ENCODE measurements at regions not wholly inside any gene's neighbourhood (a gene's known extent, or its start where the extent isn't known, plus 50 kb on each side); places are given as distances from the start of the nearest gene placed in this dataset.
"Not testable (repeated sequence)": the region's sequence is repeated elsewhere in the genome, so short reads cannot be mapped to it uniquely, and the experiment has no call there.

GRCh38 chr14:38038986-38039385 is 168.7 kb upstream of the SSTR1 start:
- no peak overlapping the region for H3K27ac Mint-ChIP-seq
- no peak for DNase-seq
- H3K36me3 Mint-ChIP-seq (ENCODE audit: low read depth), result no peaks in the 10 kb centered on the region
- H3K27me3 Mint-ChIP-seq, result no peaks in the 10 kb centered on the region
- ATAC-seq, result no peak
- H3K4me3 Mint-ChIP-seq, result no peak overlapping the region
- H3K4me1 Mint-ChIP-seq, result no peaks in the 10 kb centered on the region
- H3K9me3 ChIP-seq (ENCODE audit: control insufficient read depth, low read length, poor library complexity, severe bottlenecking), result no peaks in the 10 kb centered on the region

- Mint-ChIP-seq H3K4me3 (no peak overlapping the region), H3K36me3 (ENCODE audit: low read depth) (no peaks in the 10 kb centered on the region), H3K27ac (no peak overlapping the region), H3K4me1 (no peaks in the 10 kb centered on the region), H3K27me3 (no peaks in the 10 kb centered on the region)
- DNase-seq (no peak), ATAC-seq (no peak)
- H3K9me3 ChIP-seq (ENCODE audit: control insufficient read depth, low read length, poor library complexity, severe bottlenecking), result peaks cover 1% of the 10 kb centered on the region
These were observed 168.2 kb upstream of the SSTR1 start for GRCh38 chr14:38039496-38039895.

GRCh38 chr14:38040411-38040810 is 167.3 kb upstream of the SSTR1 start:
- no peaks in the 10 kb centered on the region for H3K36me3 Mint-ChIP-seq (ENCODE audit: low read depth)
- H3K27me3 Mint-ChIP-seq, result no peaks in the 10 kb centered on the region
- ATAC-seq, result no peak
- no peak overlapping the region for H3K4me3 Mint-ChIP-seq
- H3K9me3 ChIP-seq (ENCODE audit: control insufficient read depth, low read length, poor library complexity, severe bottlenecking), result peaks cover 5% of the 10 kb centered on the region
- no peak overlapping the region for H3K27ac Mint-ChIP-seq
- H3K4me1 Mint-ChIP-seq, result no peaks in the 10 kb centered on the region
- DNase-seq, result no peak

- H3K4me1 Mint-ChIP-seq, result no peaks in the 10 kb centered on the region
- H3K9me3 ChIP-seq (ENCODE audit: control insufficient read depth, low read length, poor library complexity, severe bottlenecking), result peaks cover 5% of the 10 kb centered on the region
- DNase-seq, result no peak
- no peaks in the 10 kb centered on the region for H3K27me3 Mint-ChIP-seq
- ATAC-seq, result no peak
- H3K36me3 Mint-ChIP-seq (ENCODE audit: low read depth), result no peaks in the 10 kb centered on the region
- H3K27ac Mint-ChIP-seq, result no peak overlapping the region
- H3K4me3 Mint-ChIP-seq, result no peak overlapping the region
These were observed 165.4 kb upstream of the SSTR1 start for GRCh38 chr14:38042322-38042721.

GRCh38 chr14:38044710-38045109 is 163.0 kb upstream of the SSTR1 start:
- no peak for DNase-seq
- Mint-ChIP-seq H3K27ac (no peak overlapping the region), H3K27me3 (no peaks in the 10 kb centered on the region), H3K36me3 (ENCODE audit: low read depth) (no peaks in the 10 kb centered on the region), H3K4me1 (no peaks in the 10 kb centered on the region), H3K4me3 (no peak overlapping the region)
- ATAC-seq, result no peak
- peaks cover 13% of the 10 kb centered on the region for H3K9me3 ChIP-seq (ENCODE audit: control insufficient read depth, low read length, poor library complexity, severe bottlenecking)

- H3K27ac Mint-ChIP-seq, result no peak overlapping the region
- no peaks in the 10 kb centered on the region for H3K27me3 Mint-ChIP-seq
- no peak for ATAC-seq
- no peaks in the 10 kb centered on the region for H3K36me3 Mint-ChIP-seq (ENCODE audit: low read depth)
- DNase-seq, result no peak
- H3K4me3 Mint-ChIP-seq, result no peak overlapping the region
- peaks cover 13% of the 10 kb centered on the region for H3K9me3 ChIP-seq (ENCODE audit: control insufficient read depth, low read length, poor library complexity, severe bottlenecking)
- no peaks in the 10 kb centered on the region for H3K4me1 Mint-ChIP-seq
These were observed 162.2 kb upstream of the SSTR1 start for GRCh38 chr14:38045461-38045860.

- DNase-seq, result no peak
- Mint-ChIP-seq H3K36me3 (ENCODE audit: low read depth) (no peaks in the 10 kb centered on the region), H3K4me3 (no peak overlapping the region), H3K27me3 (no peaks in the 10 kb centered on the region), H3K27ac (no peak overlapping the region), H3K4me1 (no peaks in the 10 kb centered on the region)
- ATAC-seq, result no peak
- peaks cover 13% of the 10 kb centered on the region for H3K9me3 ChIP-seq (ENCODE audit: control insufficient read depth, low read length, poor library complexity, severe bottlenecking)
These were observed 161.5 kb upstream of the SSTR1 start for GRCh38 chr14:38046160-38046559.

- no peak for ATAC-seq
- H3K4me1 Mint-ChIP-seq, result no peaks in the 10 kb centered on the region
- no peak overlapping the region for H3K27ac Mint-ChIP-seq
- H3K9me3 ChIP-seq (ENCODE audit: control insufficient read depth, low read length, poor library complexity, severe bottlenecking), result peaks cover 13% of the 10 kb centered on the region
- no peaks in the 10 kb centered on the region for H3K27me3 Mint-ChIP-seq
- no peak for DNase-seq
- H3K4me3 Mint-ChIP-seq, result no peak overlapping the region
- no peaks in the 10 kb centered on the region for H3K36me3 Mint-ChIP-seq (ENCODE audit: low read depth)
These were observed 160.4 kb upstream of the SSTR1 start for GRCh38 chr14:38047195-38047902.

GRCh38 chr14:38053666-38054065 is 154.0 kb upstream of the SSTR1 start:
- Mint-ChIP-seq H3K4me1 (no peaks in the 10 kb centered on the region), H3K36me3 (ENCODE audit: low read depth) (no peaks in the 10 kb centered on the region), H3K4me3 (no peak overlapping the region), H3K27ac (no peak overlapping the region), H3K27me3 (no peaks in the 10 kb centered on the region)
- DNase-seq (no peak), ATAC-seq (no peak)
- H3K9me3 ChIP-seq (ENCODE audit: control insufficient read depth, low read length, poor library complexity, severe bottlenecking), result peaks cover 2% of the 10 kb centered on the region

- DNase-seq (no peak), ATAC-seq (no peak)
- H3K9me3 ChIP-seq (ENCODE audit: control insufficient read depth, low read length, poor library complexity, severe bottlenecking), result peaks cover 3% of the 10 kb centered on the region
- no peak overlapping the region for H3K4me3 Mint-ChIP-seq
- H3K4me1 Mint-ChIP-seq, result no peaks in the 10 kb centered on the region
- H3K27me3 Mint-ChIP-seq, result no peaks in the 10 kb centered on the region
- no peak overlapping the region for H3K27ac Mint-ChIP-seq
- H3K36me3 Mint-ChIP-seq (ENCODE audit: low read depth), result no peaks in the 10 kb centered on the region
These were observed 151.4 kb upstream of the SSTR1 start for GRCh38 chr14:38056270-38056669.

GRCh38 chr14:38062223-38062622 is 145.5 kb upstream of the SSTR1 start:
- H3K27me3 Mint-ChIP-seq; H3K36me3 Mint-ChIP-seq (ENCODE audit: low read depth); DNase-seq; H3K4me3 Mint-ChIP-seq; H3K4me1 Mint-ChIP-seq; ATAC-seq; H3K9me3 ChIP-seq (ENCODE audit: control insufficient read depth, low read length, poor library complexity, severe bottlenecking); H3K27ac Mint-ChIP-seq: not testable (repeated sequence)

GRCh38 chr14:38063711-38064320 is 143.9 kb upstream of the SSTR1 start:
- H3K27ac Mint-ChIP-seq, result no peak overlapping the region
- no peak overlapping the region for H3K4me3 Mint-ChIP-seq
- no peaks in the 10 kb centered on the region for H3K27me3 Mint-ChIP-seq
- H3K4me1 Mint-ChIP-seq, result peaks cover 5% of the 10 kb centered on the region
- no peak for ATAC-seq
- no peak for DNase-seq
- no peaks in the 10 kb centered on the region for H3K36me3 Mint-ChIP-seq (ENCODE audit: low read depth)
- peaks cover 3% of the 10 kb centered on the region for H3K9me3 ChIP-seq (ENCODE audit: control insufficient read depth, low read length, poor library complexity, severe bottlenecking)

GRCh38 chr14:38065106-38065762 is 142.5 kb upstream of the SSTR1 start:
- H3K4me3 Mint-ChIP-seq, result peak overlapping the region; percentile 77
- H3K36me3 Mint-ChIP-seq (ENCODE audit: low read depth), result no peaks in the 10 kb centered on the region
- H3K27ac Mint-ChIP-seq, result peak overlapping the region; percentile 93
- no peaks in the 10 kb centered on the region for H3K9me3 ChIP-seq (ENCODE audit: control insufficient read depth, low read length, poor library complexity, severe bottlenecking)
- ATAC-seq (peak; percentile 93), DNase-seq (peak in 2 of 3 donors; percentile 10 to 21)
- no peaks in the 10 kb centered on the region for H3K27me3 Mint-ChIP-seq
- H3K4me1 Mint-ChIP-seq, result peaks cover 9% of the 10 kb centered on the region
